HG03571 (cell line): ENCODE measurements at regions not wholly inside any gene's neighbourhood (a gene's known extent, or its start where the extent isn't known, plus 50 kb on each side); places are given as distances from the start of the nearest gene placed in this dataset.
"Not testable (repeated sequence)": the region's sequence is repeated elsewhere in the genome, so short reads cannot be mapped to it uniquely, and the experiment has no call there.

Experiments used
- ATAC-seq: cut with Tn5 transposase; IDR thresholded peaks from one replicate; pipeline ENCODE4 v1.9.1; 2021; ENCODE audit not compliant: unreplicated experiment

DNA sequence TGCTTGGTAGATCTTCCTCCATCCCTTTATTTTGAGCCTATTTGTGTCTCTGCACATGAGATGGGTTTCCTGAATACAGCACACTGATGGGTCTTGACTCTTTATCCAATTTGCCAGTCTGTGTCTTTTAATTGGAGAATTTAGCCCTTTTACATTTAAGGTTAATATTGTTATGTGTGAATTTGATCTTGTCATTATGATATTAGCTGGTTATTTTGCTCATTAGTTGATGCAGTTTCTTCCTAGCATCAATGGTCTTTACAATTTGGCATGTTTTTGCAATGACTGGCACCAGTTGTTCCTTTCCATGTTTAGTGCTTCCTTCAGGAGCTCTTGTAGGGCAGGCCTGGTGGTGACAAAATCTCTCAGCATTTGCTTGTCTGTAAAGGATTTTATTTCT is 72.4 kb downstream of the HNRNPD start:
- not testable (repeated sequence) for ATAC-seq

DNA sequence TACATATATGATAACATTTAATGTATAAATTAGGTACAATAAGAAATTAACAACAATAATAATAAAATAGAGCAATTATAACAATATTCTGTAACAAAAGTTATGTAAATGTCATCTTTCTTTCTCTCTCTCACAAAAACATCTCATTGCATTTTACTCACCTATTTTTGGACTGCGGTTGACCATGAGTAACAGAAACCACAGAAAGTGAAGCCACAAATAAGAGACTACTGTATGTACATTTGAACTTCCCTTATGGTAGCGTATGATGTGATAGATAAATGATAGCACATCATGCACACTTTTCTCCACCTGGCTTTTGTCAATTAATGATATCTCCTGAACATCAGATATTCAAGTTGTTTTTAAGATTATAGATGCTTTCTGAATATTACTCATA is 80.5 kb downstream of the HNRNPD start:
- peak; percentile 99 for ATAC-seq

GRCh38 chr4:82287720-82288119 is 86.1 kb downstream of the HNRNPD start:
- no peak for ATAC-seq

- ATAC-seq: peak; percentile 100
Observed at GRCh38 chr4:82284858-82285805, 88.7 kb downstream of the HNRNPD start.

DNA sequence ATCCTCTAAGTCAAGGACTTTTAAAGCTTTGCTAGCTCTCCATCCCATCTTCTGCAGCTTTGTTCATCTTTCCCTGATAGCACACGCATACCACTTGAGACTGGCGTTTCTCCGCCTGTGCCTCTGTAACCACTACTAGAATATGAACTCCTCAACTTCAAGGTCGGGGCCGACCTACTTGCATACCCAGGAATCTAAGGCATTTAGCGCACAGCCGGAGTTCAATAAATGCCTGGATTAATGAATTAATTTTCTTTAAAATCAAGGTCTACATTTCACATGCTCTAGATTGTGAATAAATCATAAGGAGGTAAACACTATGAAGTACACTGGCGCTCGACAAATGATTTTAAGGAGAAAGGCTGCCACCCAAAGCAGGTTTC is 89.3 kb downstream of the HNRNPD start:
- ATAC-seq: no peak

- ATAC-seq: no peak
Observed at GRCh38 chr4:82282875-82283274, 90.9 kb downstream of the HNRNPD start.

- not testable (repeated sequence) for ATAC-seq
Observed at GRCh38 chr4:82279550-82279949, 94.2 kb downstream of the HNRNPD start.

GRCh38 chr4:82276332-82276640 is 97.5 kb downstream of the HNRNPD start:
- no peak for ATAC-seq

GRCh38 chr4:82275431-82276331 is 98.1 kb downstream of the HNRNPD start:
- ATAC-seq: no peak

- not testable (repeated sequence) for ATAC-seq
Observed at GRCh38 chr4:82274700-82275099, 99.1 kb downstream of the HNRNPD start.

DNA sequence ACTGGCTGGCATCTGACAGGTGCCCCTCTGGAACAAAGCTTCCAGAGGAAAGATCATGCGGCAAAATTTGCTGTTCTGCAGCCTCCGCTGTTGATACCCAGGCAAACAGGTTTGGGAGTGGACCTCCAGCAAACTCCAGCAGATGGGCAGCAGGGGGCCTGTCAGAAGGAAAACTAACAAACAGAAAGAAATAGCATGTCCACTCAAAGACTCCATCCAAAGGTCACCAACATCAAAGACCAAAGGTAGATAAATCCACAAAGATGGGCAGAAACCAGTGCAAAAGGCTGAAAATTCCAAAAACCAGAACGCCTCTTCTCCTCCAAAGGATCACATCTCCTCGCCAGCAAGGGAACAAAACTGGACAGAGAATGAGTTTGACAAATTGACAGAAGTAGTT is 101.3 kb downstream of the HNRNPD start:
- ATAC-seq: not testable (repeated sequence)

DNA sequence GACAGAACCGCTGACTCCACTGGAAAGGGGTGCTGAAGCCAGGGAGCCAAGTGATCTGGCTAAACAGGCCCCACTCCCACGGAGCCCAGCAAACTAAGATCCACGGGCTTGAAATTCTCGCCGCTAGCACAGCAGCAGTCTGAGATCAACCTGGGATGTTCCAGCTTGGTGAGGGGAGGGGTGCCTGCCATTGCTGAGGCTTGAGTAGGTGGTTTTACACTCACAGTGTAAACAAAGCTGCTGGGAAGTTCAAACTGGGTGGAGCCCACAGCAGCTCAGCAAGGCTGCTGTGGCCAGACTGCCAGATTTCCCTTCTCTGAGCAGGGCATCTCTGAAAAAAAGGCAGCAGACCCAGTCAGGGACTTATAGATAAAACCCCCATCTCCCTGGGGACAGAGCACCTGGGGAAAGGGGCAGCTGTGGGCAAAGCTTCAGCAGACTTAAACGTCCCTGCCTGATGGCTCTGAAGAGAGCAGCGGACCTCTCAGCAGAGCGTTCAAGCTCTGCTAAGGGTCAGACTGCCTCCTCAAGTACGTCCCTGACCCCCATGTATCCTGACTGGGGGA is 101.8 kb downstream of the HNRNPD start:
- not testable (repeated sequence) for ATAC-seq

GRCh38 chr4:82268826-82269193 is 105.0 kb downstream of the HNRNPD start:
- no peak for ATAC-seq

DNA sequence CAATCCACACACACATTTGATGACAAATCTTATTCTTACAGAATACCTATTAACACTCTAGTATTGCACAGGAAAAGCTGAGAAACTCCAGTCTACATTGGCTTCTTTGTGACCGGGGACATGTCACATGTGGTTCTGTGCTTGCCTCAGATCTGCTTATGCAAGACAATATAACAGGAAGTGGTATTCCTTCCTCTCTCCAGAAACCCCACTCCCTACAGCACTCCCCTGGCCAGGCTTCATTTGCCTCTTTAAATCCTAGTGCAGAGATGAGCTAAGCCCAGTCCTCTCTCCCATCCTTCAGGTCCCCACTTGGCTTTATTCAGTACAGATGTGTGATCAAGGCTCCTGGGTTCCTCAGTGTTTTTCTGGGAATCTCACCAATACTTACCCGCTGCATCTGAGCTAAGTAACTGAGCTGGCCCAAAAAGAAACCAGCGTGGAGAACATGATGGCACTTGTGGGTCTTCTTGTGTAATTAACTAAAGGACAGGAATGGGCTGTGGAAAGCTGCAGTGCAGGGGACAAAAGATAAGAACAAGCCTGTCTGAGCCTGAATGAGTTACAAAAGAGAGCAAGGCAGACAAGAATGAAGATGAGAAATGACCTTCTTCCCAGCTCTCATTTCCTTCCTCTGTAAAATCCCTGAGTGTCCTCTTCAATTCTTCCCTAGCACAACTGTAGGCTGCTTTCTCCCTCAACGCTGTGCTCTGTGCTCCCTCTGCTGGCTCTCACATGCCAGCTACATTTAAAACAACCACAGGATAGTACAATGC is 105.6 kb downstream of the HNRNPD start:
- peak; percentile 71 for ATAC-seq

DNA sequence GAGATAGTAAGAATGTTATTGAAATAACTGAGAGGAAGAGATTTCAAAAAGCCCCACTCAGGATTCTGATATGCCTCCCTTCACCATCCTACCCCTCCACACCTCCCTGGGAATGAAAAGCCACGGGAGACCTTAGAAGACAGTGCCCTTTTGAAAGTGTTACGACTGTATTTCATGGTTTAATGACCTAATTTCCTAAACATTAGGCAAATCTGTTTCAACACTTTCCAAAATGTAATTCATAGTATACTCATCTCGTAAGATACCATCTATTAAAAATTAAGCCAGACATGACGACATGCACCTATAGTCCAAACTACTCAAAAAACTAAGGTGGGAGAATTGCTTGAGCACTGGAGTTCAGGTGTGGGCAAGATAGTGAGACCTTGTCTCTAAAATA is 106.3 kb downstream of the HNRNPD start:
- ATAC-seq: no peak

- ATAC-seq: no peak
Observed at GRCh38 chr4:82266345-82266744, 107.4 kb downstream of the HNRNPD start.

- no peak for ATAC-seq
Observed at GRCh38 chr4:82261084-82261483, 112.7 kb downstream of the HNRNPD start.

DNA sequence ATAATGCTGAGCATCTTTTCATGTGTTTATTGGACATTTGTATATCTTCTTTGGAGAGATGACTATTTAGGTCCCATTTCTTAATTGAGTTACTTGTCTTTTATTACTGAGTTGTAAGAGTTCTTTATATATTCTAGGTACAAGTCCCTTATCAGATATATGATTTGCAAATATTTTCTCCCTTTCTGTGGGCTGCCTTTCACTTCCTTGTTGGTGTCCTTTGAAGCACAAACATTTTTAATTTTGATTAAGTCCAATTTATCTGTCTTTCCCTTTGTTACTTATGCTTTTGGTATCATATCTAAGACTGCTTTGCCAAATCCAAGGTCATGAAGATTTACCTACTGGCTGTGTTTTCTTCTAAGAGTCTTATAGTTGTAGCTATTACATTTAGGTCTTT is 113.2 kb downstream of the HNRNPD start:
- no peak for ATAC-seq

DNA sequence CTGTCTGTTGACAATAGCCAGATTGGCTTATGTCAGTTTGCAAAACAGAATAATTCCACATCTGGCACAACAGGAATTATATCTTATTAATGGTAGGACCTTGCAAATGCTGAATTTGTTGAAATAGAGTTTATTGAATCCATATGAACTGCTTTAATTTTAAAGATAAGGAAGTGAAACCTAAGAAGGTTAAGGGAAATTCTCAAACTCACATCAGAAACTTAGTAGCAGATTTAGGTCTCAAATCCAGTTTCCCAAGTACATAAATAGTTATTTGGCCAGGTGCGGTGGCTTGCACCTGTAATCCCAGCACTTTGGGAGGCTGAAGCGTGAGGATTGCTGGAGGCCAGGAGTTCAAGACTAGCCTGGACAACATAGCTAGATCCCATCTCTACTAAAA is 117.1 kb downstream of the HNRNPD start:
- no peak for ATAC-seq

DNA sequence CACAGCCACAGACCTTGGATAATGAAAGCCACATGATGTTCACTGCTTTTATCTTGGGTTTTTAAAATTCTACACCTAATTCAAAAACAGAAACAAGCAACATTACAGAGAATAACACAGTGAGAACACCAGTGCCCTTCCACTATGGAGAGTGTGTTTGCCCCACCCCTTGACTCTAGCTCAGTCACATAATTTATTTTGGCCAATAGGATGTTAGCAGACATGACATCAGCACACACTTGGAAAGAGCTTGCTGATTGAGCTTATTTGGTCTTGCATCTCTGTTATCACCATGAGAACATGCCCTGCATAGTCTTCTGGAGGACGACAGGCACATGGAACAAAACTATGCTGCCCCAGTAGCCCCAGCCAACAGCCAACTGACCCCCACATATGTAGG is 118.1 kb downstream of the HNRNPD start:
- ATAC-seq: no peak
